ENCODE measurements at regions not wholly inside any gene's neighbourhood (a gene's known extent, or its start where the extent isn't known, plus 50 kb on each side); places are given as distances from the start of the nearest gene placed in this dataset.

DNA sequence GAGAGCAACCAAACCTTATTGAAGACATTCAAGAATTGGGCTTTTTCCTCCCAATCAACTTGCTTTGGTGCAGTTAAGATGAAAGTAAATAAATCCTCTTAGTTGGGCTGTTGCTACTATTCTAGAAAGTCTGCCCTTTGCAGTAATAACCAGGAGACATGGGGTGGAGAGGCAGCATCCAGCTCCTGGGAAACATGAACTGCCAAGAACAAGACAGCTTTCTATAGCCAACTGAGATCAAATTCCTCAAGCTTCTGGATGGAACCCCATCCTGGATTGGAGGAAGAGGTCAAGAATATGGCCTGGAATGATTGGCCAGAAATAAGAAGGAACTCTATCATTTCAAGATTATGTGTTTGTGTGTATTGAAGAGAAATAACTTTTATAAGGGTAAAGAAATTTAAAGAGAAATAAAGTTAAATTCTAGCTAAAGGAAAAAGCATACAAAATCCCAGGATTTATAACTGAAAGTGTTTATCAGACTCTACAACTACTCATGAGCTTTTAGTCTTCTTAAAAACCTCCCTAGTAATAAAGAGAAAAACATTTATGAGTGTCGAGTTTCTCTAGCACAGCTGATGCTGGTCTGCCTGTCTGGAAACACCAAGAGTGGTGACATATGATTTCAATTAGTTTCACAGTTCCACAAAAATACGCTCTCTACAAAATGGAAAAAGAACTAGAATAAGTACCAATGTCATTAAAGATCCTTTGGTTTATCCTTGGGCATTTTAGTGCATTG is 70.1 kb upstream of the COL1A2 start:
- DNase-seq (ENCODE audit: low spot score) (no peak), ATAC-seq (peak; percentile 85)
- intact Hi-C loops (cut with DNase I), result no loop called here

DNA sequence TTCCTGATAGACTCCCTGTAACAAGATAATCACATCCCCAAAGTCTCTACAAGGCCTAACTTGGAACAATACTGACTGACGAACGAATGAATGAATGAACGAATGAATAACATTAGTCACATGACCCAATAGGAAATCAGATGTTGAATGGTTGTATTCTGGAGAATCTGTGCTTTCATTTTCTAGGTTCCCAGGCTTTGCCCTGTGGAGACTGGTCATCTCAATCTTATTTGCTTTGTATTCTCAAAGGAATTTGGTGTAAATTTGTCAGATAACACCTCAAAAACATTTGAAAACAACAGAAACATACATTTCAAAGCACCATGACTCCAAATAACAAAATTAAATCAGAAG is 69.6 kb upstream of the COL1A2 start:
- intact Hi-C loops (cut with DNase I), result no loop called here
- no peak for ATAC-seq

DNA sequence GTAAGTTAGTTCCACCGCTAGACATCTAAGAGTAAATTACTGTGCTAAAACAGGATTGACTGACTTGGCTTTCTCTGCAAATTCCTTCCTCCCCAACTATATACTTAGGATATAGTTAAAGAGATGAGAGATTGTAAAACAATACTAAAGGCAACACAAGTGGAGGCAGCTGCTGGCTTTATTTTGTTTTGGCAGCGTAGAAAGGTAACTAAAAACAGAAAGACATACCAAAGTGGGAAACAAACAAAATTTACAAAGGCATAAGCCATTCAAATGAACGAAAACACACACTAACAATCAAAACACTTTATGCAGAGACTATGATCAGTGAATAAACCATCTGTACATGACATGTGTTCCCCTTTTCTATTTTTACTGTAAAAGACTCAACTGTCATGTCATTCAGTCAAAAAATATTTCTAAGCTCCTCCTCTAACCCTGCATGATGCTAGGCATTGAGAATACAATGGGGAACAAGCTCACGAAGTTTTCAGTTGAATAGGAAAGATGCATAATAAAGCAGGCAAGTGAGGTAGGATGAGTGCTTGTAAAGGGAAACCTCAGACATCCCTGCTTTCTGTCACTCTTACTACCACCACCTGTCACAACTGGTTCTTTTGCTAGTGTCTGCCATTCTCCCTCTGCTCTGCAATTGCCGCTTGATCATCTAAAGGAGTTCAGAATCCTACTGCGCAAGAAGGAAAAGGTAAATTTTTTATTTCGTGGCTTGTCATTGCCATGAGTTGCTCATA is 64.2 kb upstream of the COL1A2 start:
- intact Hi-C loops (cut with DNase I), result no loop called here
- no peak for DNase-seq (ENCODE audit: low spot score)
- no peak for ATAC-seq

More for the DNA sequence above, 69.6 kb upstream of the COL1A2 start:
- no peak for DNase-seq (ENCODE audit: low spot score)

GRCh38 chr7:94332571-94332970 is 62.1 kb upstream of the COL1A2 start:
- no peak for DNase-seq (ENCODE audit: low spot score)
- no peak for ATAC-seq
- intact Hi-C loops (cut with DNase I), result no loop called here

DNA sequence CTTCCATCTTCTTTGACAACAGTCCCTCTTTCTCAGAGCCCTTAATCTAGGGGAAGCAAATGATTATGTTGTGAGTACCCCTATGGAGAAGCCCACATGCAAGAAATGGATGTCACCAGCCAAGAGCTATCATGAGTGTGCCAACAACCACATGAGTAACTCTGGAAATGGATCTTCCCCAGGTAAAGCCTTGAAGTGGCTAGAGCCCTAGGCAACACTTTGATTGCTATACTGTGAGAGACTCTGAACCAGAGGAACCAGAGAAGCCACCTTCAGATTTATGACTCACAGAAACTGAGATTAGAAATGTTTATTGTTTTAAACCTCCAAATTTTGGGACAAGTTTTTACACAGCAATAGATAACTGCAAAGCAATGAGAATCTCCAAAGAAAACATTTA is 60.9 kb upstream of the COL1A2 start:
- no peak for ATAC-seq
- intact Hi-C loops (cut with DNase I), result no loop called here
- no peak for DNase-seq (ENCODE audit: low spot score)

- intact Hi-C loops (cut with DNase I), result no loop called here
- no peak for DNase-seq (ENCODE audit: low spot score)
- no peak for ATAC-seq
These were observed 59.1 kb upstream of the COL1A2 start for GRCh38 chr7:94335586-94335985.

DNA sequence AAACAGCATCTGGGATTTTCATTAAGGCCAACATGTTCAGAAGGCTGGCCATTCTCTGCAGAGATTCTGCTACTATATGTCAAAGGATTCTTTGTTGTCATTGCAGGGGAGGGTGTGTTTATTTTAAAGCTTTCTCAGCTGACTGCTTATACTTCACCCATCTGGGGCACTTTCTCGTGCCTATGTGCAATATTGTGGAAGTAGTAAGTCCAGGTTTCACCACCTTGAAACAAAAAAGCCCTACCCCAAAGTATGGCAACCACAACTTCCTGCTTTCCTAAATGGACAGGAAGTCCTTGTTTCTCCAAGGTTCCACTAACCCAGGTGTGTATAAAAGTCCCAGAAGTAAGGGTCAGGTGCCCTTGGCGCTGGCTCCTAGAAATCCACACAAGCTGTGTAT is 58.7 kb upstream of the COL1A2 start:
- ATAC-seq (no peak), DNase-seq (ENCODE audit: low spot score) (no peak)
- intact Hi-C loops (cut with DNase I), result no loop called here

DNA sequence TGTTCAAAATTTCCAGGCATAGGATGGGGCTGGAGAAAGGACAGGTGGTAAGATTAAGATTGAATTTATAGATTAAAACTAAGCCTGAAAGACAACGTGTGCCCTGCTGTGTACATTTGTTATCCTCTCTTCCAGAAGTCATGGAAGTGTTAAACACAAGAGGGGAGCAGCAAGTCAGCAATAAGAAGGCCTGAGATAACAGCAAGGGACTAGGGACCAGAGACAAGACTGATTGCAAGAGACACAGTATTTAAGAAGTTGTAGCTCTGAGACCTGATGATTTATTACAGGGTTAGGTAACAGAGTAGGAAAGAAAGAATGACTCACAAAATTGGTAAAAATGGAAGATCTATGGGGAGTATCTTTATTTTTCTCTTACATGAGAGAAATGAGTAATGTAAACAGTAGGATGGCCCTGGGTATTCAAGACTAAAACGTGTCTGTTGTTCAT is 55.7 kb upstream of the COL1A2 start:
- DNase-seq (ENCODE audit: low spot score) (no peak), ATAC-seq (no peak)
- intact Hi-C loops (cut with DNase I), result no loop called here

DNA sequence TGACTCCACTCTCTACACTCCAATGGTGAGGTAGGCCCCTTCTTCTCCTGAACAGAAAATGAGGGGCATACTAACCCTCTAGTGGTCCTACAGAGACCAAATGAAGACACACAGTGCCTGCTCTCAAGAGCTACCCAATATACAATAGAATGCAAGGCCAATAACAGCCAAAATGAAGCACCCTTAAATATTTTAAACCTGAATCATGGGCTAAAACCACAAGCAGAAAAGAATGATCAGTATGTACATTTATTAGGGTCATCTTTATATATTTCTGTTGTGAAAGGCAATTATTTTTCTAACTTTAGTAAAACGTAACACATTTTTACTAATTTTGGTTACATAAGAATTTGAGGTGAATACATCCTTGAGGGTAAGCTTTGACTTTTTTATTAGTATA is 49.9 kb upstream of the COL1A2 start:
- ATAC-seq (no peak), DNase-seq (ENCODE audit: low spot score) (no peak)
- intact Hi-C loops (cut with DNase I), result no loop called here
